ENCODE measurements at regions not wholly inside any gene's neighbourhood (a gene's known extent, or its start where the extent isn't known, plus 50 kb on each side); places are given as distances from the start of the nearest gene placed in this dataset.

- no peak overlapping the region for H3K4me2 ChIP-seq (ENCODE audit: low read length)
- no peaks in the 10 kb centered on the region for H3K9me2 ChIP-seq (ENCODE audit: insufficient read depth, low read length)
- no peaks in the 10 kb centered on the region for H3K36me3 ChIP-seq (ENCODE audit: insufficient read depth, low read length)
- no peaks in the 10 kb centered on the region for H3K79me2 ChIP-seq (replicated peaks; ENCODE audit: insufficient read depth, low read length)
- H2AFZ ChIP-seq (ENCODE audit: low read depth, low read length), result no peak overlapping the region
- no peak overlapping the region for H3K4me3 ChIP-seq (ENCODE audit: low read length)
- H4K20me1 ChIP-seq (ENCODE audit: insufficient read depth), result no peaks in the 10 kb centered on the region
- TF ChIP-seq POLR2AphosphoS5 (IDR thresholded peaks at IDR 0.05), result no peak
- no peaks in the 10 kb centered on the region for H3K9me3 ChIP-seq (ENCODE audit: low read length)
- H3K9ac ChIP-seq (ENCODE audit: low read length), result no peak overlapping the region
- H3F3A ChIP-seq (ENCODE audit: insufficient read depth, low read length, poor library complexity, severe bottlenecking), result no peaks in the 10 kb centered on the region
- no peaks in the 10 kb centered on the region for H3K27me3 ChIP-seq (ENCODE audit: insufficient read depth, low read depth, low read length)
- H3K27ac ChIP-seq (ENCODE audit: low read length), result no peak overlapping the region
These were observed 719.2 kb upstream of the MBL2 start for GRCh38 chr10:53491774-53492173.

- Histone ChIP-seq H3F3A (ENCODE audit: insufficient read depth, low read length, poor library complexity, severe bottlenecking) (no peaks in the 10 kb centered on the region), H3K9me3 (ENCODE audit: low read length) (no peaks in the 10 kb centered on the region), H2AFZ (ENCODE audit: low read depth, low read length) (no peak overlapping the region), H3K9ac (ENCODE audit: low read length) (no peak overlapping the region), H3K9me2 (ENCODE audit: insufficient read depth, low read length) (no peaks in the 10 kb centered on the region), H3K27ac (ENCODE audit: low read length) (no peak overlapping the region), H3K4me3 (ENCODE audit: low read length) (no peak overlapping the region), H3K4me2 (ENCODE audit: low read length) (no peak overlapping the region), H3K27me3 (ENCODE audit: insufficient read depth, low read depth, low read length) (no peaks in the 10 kb centered on the region), H3K79me2 (replicated peaks; ENCODE audit: insufficient read depth, low read length) (no peaks in the 10 kb centered on the region), H3K36me3 (ENCODE audit: insufficient read depth, low read length) (no peaks in the 10 kb centered on the region), H4K20me1 (ENCODE audit: insufficient read depth) (no peaks in the 10 kb centered on the region)
- TF ChIP-seq RAD21 (conservative IDR thresholded peaks at IDR 0.05), result no peak
- no peak for TF ChIP-seq CTCF (IDR thresholded peaks at IDR 0.05; ENCODE audit: poor library complexity, severe bottlenecking)
- no peak for TF ChIP-seq POLR2AphosphoS5 (IDR thresholded peaks at IDR 0.05)
These were observed 718.0 kb upstream of the MBL2 start for GRCh38 chr10:53490553-53490952.

GRCh38 chr10:53489335-53490182 lies 717.0 kb upstream of the MBL2 start:
- H3K4me2 ChIP-seq (ENCODE audit: low read length), result no peak overlapping the region
- H2AFZ ChIP-seq (ENCODE audit: low read depth, low read length), result no peak overlapping the region
- H3K79me2 ChIP-seq (replicated peaks; ENCODE audit: insufficient read depth, low read length), result no peaks in the 10 kb centered on the region
- H3K27ac ChIP-seq (ENCODE audit: low read length), result no peak overlapping the region
- H4K20me1 ChIP-seq (ENCODE audit: insufficient read depth), result no peaks in the 10 kb centered on the region
- no peak overlapping the region for H3K4me3 ChIP-seq (ENCODE audit: low read length)
- TF ChIP-seq REST (IDR thresholded peaks at IDR 0.05; ENCODE audit: borderline replicate concordance), result no peak
- TF ChIP-seq EP300 (conservative IDR thresholded peaks at IDR 0.05; ENCODE audit: poor library complexity, severe bottlenecking), result no peak
- no peak for TF ChIP-seq MXI1 (conservative IDR thresholded peaks at IDR 0.05; ENCODE audit: poor library complexity, severe bottlenecking)
- TF ChIP-seq POLR2AphosphoS5 (IDR thresholded peaks at IDR 0.05), result no peak
- TF ChIP-seq EZH2 (IDR thresholded peaks at IDR 0.05; ENCODE audit: borderline replicate concordance, insufficient read depth, low read length, poor library complexity, severe bottlenecking), result no peak
- no peak for TF ChIP-seq RAD21 (conservative IDR thresholded peaks at IDR 0.05)
- no peak for TF ChIP-seq CTCF (IDR thresholded peaks at IDR 0.05; ENCODE audit: poor library complexity, severe bottlenecking)
- no peak for TF ChIP-seq SMC3 (conservative IDR thresholded peaks at IDR 0.05; ENCODE audit: poor library complexity)
- TF ChIP-seq TAF1 (IDR thresholded peaks at IDR 0.05; ENCODE audit: low read depth), result no peak
- H3K36me3 ChIP-seq (ENCODE audit: insufficient read depth, low read length), result no peaks in the 10 kb centered on the region
- H3K9me3 ChIP-seq (ENCODE audit: low read length), result no peaks in the 10 kb centered on the region
- no peaks in the 10 kb centered on the region for H3K9me2 ChIP-seq (ENCODE audit: insufficient read depth, low read length)
- no peak overlapping the region for H3K9ac ChIP-seq (ENCODE audit: low read length)
- H3F3A ChIP-seq (ENCODE audit: insufficient read depth, low read length, poor library complexity, severe bottlenecking), result no peaks in the 10 kb centered on the region
- H3K27me3 ChIP-seq (ENCODE audit: insufficient read depth, low read depth, low read length), result no peaks in the 10 kb centered on the region
